Heart left ventricle (tissue), 13 donors: ENCODE measurements at regions not wholly inside any gene's neighbourhood (a gene's known extent, or its start where the extent isn't known, plus 50 kb on each side); places are given as distances from the start of the nearest gene placed in this dataset.

Experiments used
- CTCF ChIP-seq, 12 donors: fragments of 200-600 bp; sonication (generic) in 4 of 12; IDR thresholded peaks; one replicate each; pipeline versions ENCODE4 v1.5.0 to v1.8.0; 2018 to 2022; ENCODE audit warnings: antibody characterized with exemption in 12 of 12, mild to moderate bottlenecking in 5 of 12
- POLR2A ChIP-seq, 2 donors: fragments of 450-650 bp; IDR thresholded peaks; one replicate each; pipeline ENCODE4 v1.6.1; 2017; ENCODE audit warnings: antibody characterized with exemption in 2 of 2, mild to moderate bottlenecking in 2 of 2, moderate library complexity in 2 of 2
- donor health status: ischemic (EF 13 %, LVEDD 7.1; RV severe dilation, severe dysfunction).
- donor health status: DM: no; HTN: yes; CAD: no.
- donor health status: DM: no; HTN: no; CAD: no.
- donor health status: ischemic (EF 25% LVEDD 6.9; RV normal size, moderate dysfunction).
- donor health status: ischemic (EF 25% LVEDD 5.7; RV mildly dilated, moderate dysfunction).
- donor health status: ischemic (EF 35%, LVEDD 5.7; RV mildly dilated, moderate dysfunction).
- donor health status: nonischemic (EF 11% LVEDD 7.7; RV severe dilation, severe dysfunction).
- donor health status: DM: yes; HTN: yes; CAD: no.
- donor health status: PGD.
- donor health status: ischemic (EF 29% LVEDD 5.4; RV normal size, mild dysfunction).
- donor health status: nonischemic (EF 23%, LVEDD 6.1; RV moderate dilation, normal function).

GRCh38 chr4:17286752-17287460, 225.0 kb downstream of the QDPR start:
- TF ChIP-seq POLR2A (IDR thresholded peaks at IDR 0.05): no peak
- TF ChIP-seq CTCF (IDR thresholded peaks at IDR 0.05): no peak
